ENCODE measurements at regions not wholly inside any gene's neighbourhood (a gene's known extent, or its start where the extent isn't known, plus 50 kb on each side); places are given as distances from the start of the nearest gene placed in this dataset.
A peak's percentile ranks its signal among the peaks of the same experiment; 100 is the strongest.

- H3K9ac ChIP-seq (ENCODE audit: low read depth in 1 of 2, low read length in 2 of 2) = no peak overlapping the region
- H3K27me3 ChIP-seq (ENCODE audit: control insufficient read depth in 1 of 2, insufficient read depth in 2 of 2, low read length in 2 of 2) = no peaks in the 10 kb centered on the region
- no peaks in the 10 kb centered on the region for H3K9me3 ChIP-seq (ENCODE audit: control insufficient read depth in 1 of 2, low read length in 2 of 2)
- no peak overlapping the region for H3K4me3 ChIP-seq (ENCODE audit: low read depth in 1 of 2, low read length in 2 of 2)
- H3K4me1 ChIP-seq (ENCODE audit: control insufficient read depth in 1 of 2, insufficient read depth in 2 of 2, low read length in 2 of 2) = no peaks in the 10 kb centered on the region
- no peak overlapping the region for H3K27ac ChIP-seq (ENCODE audit: low read depth, low read length)
- H3K36me3 ChIP-seq (ENCODE audit: control insufficient read depth in 1 of 2, insufficient read depth in 2 of 2, low read length in 2 of 2) = no peaks in the 10 kb centered on the region
Observed at GRCh38 chr21:39105836-39106235, 77.4 kb downstream of the PSMG1 start.

- H3K27ac ChIP-seq (ENCODE audit: low read depth, low read length) = peak overlapping the region; percentile 20
- H3K9me3 ChIP-seq (ENCODE audit: control insufficient read depth in 1 of 2, low read length in 2 of 2) = no peaks in the 10 kb centered on the region
- no peaks in the 10 kb centered on the region for H3K27me3 ChIP-seq (ENCODE audit: control insufficient read depth in 1 of 2, insufficient read depth in 2 of 2, low read length in 2 of 2)
- no peak overlapping the region for H3K9ac ChIP-seq (ENCODE audit: low read depth in 1 of 2, low read length in 2 of 2)
- H3K4me1 ChIP-seq (ENCODE audit: control insufficient read depth in 1 of 2, insufficient read depth in 2 of 2, low read length in 2 of 2) = no peaks in the 10 kb centered on the region
- no peak overlapping the region for H3K4me3 ChIP-seq (ENCODE audit: low read depth in 1 of 2, low read length in 2 of 2)
- no peaks in the 10 kb centered on the region for H3K36me3 ChIP-seq (ENCODE audit: control insufficient read depth in 1 of 2, insufficient read depth in 2 of 2, low read length in 2 of 2)
Observed at GRCh38 chr21:39105341-39105765, 77.9 kb downstream of the PSMG1 start.

GRCh38 chr21:39104911-39105310 lies 78.3 kb downstream of the PSMG1 start:
- Histone ChIP-seq H3K4me1 (ENCODE audit: control insufficient read depth in 1 of 2, insufficient read depth in 2 of 2, low read length in 2 of 2) (no peaks in the 10 kb centered on the region), H3K27ac (ENCODE audit: low read depth, low read length) (peak overlapping the region; percentile 20), H3K27me3 (ENCODE audit: control insufficient read depth in 1 of 2, insufficient read depth in 2 of 2, low read length in 2 of 2) (no peaks in the 10 kb centered on the region), H3K9me3 (ENCODE audit: control insufficient read depth in 1 of 2, low read length in 2 of 2) (no peaks in the 10 kb centered on the region), H3K4me3 (ENCODE audit: low read depth in 1 of 2, low read length in 2 of 2) (no peak overlapping the region), H3K9ac (ENCODE audit: low read depth in 1 of 2, low read length in 2 of 2) (no peak overlapping the region), H3K36me3 (ENCODE audit: control insufficient read depth in 1 of 2, insufficient read depth in 2 of 2, low read length in 2 of 2) (no peaks in the 10 kb centered on the region)

- no peak overlapping the region for H3K4me3 ChIP-seq (ENCODE audit: low read depth in 1 of 2, low read length in 2 of 2)
- H3K9ac ChIP-seq (ENCODE audit: low read depth in 1 of 2, low read length in 2 of 2) = no peak overlapping the region
- H3K27ac ChIP-seq (ENCODE audit: low read depth, low read length) = peak overlapping the region; percentile 33
- H3K4me1 ChIP-seq (ENCODE audit: control insufficient read depth in 1 of 2, insufficient read depth in 2 of 2, low read length in 2 of 2) = no peaks in the 10 kb centered on the region
- H3K27me3 ChIP-seq (ENCODE audit: control insufficient read depth in 1 of 2, insufficient read depth in 2 of 2, low read length in 2 of 2) = no peaks in the 10 kb centered on the region
- H3K36me3 ChIP-seq (ENCODE audit: control insufficient read depth in 1 of 2, insufficient read depth in 2 of 2, low read length in 2 of 2) = no peaks in the 10 kb centered on the region
- no peaks in the 10 kb centered on the region for H3K9me3 ChIP-seq (ENCODE audit: control insufficient read depth in 1 of 2, low read length in 2 of 2)
Observed at GRCh38 chr21:39103689-39104088, 79.6 kb downstream of the PSMG1 start.

GRCh38 chr21:39099859-39100258 lies 83.4 kb downstream of the PSMG1 start:
- H3K27ac ChIP-seq (ENCODE audit: low read depth, low read length) = no peak overlapping the region
- H3K9ac ChIP-seq (ENCODE audit: low read depth in 1 of 2, low read length in 2 of 2) = no peak overlapping the region
- H3K4me3 ChIP-seq (ENCODE audit: low read depth in 1 of 2, low read length in 2 of 2) = no peak overlapping the region
- peaks cover 20 to 21% of the 10 kb centered on the region in 2 donors for H3K4me1 ChIP-seq (ENCODE audit: control insufficient read depth in 1 of 2, insufficient read depth in 2 of 2, low read length in 2 of 2)
- H3K36me3 ChIP-seq (ENCODE audit: control insufficient read depth in 1 of 2, insufficient read depth in 2 of 2, low read length in 2 of 2) = no peaks in the 10 kb centered on the region
- H3K9me3 ChIP-seq (ENCODE audit: control insufficient read depth in 1 of 2, low read length in 2 of 2) = no peaks in the 10 kb centered on the region
- no peaks in the 10 kb centered on the region for H3K27me3 ChIP-seq (ENCODE audit: control insufficient read depth in 1 of 2, insufficient read depth in 2 of 2, low read length in 2 of 2)

GRCh38 chr21:39098696-39099200 lies 84.5 kb downstream of the PSMG1 start:
- no peak overlapping the region for H3K9ac ChIP-seq (ENCODE audit: low read depth in 1 of 2, low read length in 2 of 2)
- peaks cover 21 to 23% of the 10 kb centered on the region in 2 donors for H3K4me1 ChIP-seq (ENCODE audit: control insufficient read depth in 1 of 2, insufficient read depth in 2 of 2, low read length in 2 of 2)
- H3K27ac ChIP-seq (ENCODE audit: low read depth, low read length) = no peak overlapping the region

GRCh38 chr21:39097981-39098380 lies 85.3 kb downstream of the PSMG1 start:
- H3K36me3 ChIP-seq (ENCODE audit: control insufficient read depth in 1 of 2, insufficient read depth in 2 of 2, low read length in 2 of 2) = no peaks in the 10 kb centered on the region
- peaks cover 21 to 23% of the 10 kb centered on the region in 2 donors for H3K4me1 ChIP-seq (ENCODE audit: control insufficient read depth in 1 of 2, insufficient read depth in 2 of 2, low read length in 2 of 2)
- H3K27me3 ChIP-seq (ENCODE audit: control insufficient read depth in 1 of 2, insufficient read depth in 2 of 2, low read length in 2 of 2) = no peaks in the 10 kb centered on the region
- H3K9ac ChIP-seq (ENCODE audit: low read depth in 1 of 2, low read length in 2 of 2) = no peak overlapping the region
- no peaks in the 10 kb centered on the region for H3K9me3 ChIP-seq (ENCODE audit: control insufficient read depth in 1 of 2, low read length in 2 of 2)
- no peak overlapping the region for H3K4me3 ChIP-seq (ENCODE audit: low read depth in 1 of 2, low read length in 2 of 2)
- no peak overlapping the region for H3K27ac ChIP-seq (ENCODE audit: low read depth, low read length)

More at GRCh38 chr21:39098696-39099200, 84.5 kb downstream of the PSMG1 start:
- Histone ChIP-seq H3K36me3 (ENCODE audit: control insufficient read depth in 1 of 2, insufficient read depth in 2 of 2, low read length in 2 of 2) (no peaks in the 10 kb centered on the region), H3K4me3 (ENCODE audit: low read depth in 1 of 2, low read length in 2 of 2) (no peak overlapping the region), H3K27me3 (ENCODE audit: control insufficient read depth in 1 of 2, insufficient read depth in 2 of 2, low read length in 2 of 2) (no peaks in the 10 kb centered on the region), H3K9me3 (ENCODE audit: control insufficient read depth in 1 of 2, low read length in 2 of 2) (no peaks in the 10 kb centered on the region)

GRCh38 chr21:39097335-39097861 lies 85.9 kb downstream of the PSMG1 start:
- H3K27ac ChIP-seq (ENCODE audit: low read depth, low read length) = no peak overlapping the region
- H3K4me3 ChIP-seq (ENCODE audit: low read depth in 1 of 2, low read length in 2 of 2) = no peak overlapping the region
- H3K27me3 ChIP-seq (ENCODE audit: control insufficient read depth in 1 of 2, insufficient read depth in 2 of 2, low read length in 2 of 2) = no peaks in the 10 kb centered on the region
- no peak overlapping the region for H3K9ac ChIP-seq (ENCODE audit: low read depth in 1 of 2, low read length in 2 of 2)
- no peaks in the 10 kb centered on the region for H3K9me3 ChIP-seq (ENCODE audit: control insufficient read depth in 1 of 2, low read length in 2 of 2)
- no peaks in the 10 kb centered on the region for H3K36me3 ChIP-seq (ENCODE audit: control insufficient read depth in 1 of 2, insufficient read depth in 2 of 2, low read length in 2 of 2)
- H3K4me1 ChIP-seq (ENCODE audit: control insufficient read depth in 1 of 2, insufficient read depth in 2 of 2, low read length in 2 of 2) = peaks cover 21 to 23% of the 10 kb centered on the region in 2 donors

- Histone ChIP-seq H3K27me3 (ENCODE audit: control insufficient read depth in 1 of 2, insufficient read depth in 2 of 2, low read length in 2 of 2) (no peaks in the 10 kb centered on the region), H3K9me3 (ENCODE audit: control insufficient read depth in 1 of 2, low read length in 2 of 2) (no peaks in the 10 kb centered on the region), H3K4me3 (ENCODE audit: low read depth in 1 of 2, low read length in 2 of 2) (no peak overlapping the region), H3K36me3 (ENCODE audit: control insufficient read depth in 1 of 2, insufficient read depth in 2 of 2, low read length in 2 of 2) (no peaks in the 10 kb centered on the region), H3K4me1 (ENCODE audit: control insufficient read depth in 1 of 2, insufficient read depth in 2 of 2, low read length in 2 of 2) (peaks cover 21 to 23% of the 10 kb centered on the region in 2 donors), H3K27ac (ENCODE audit: low read depth, low read length) (peak overlapping the region; percentile 0), H3K9ac (ENCODE audit: low read depth in 1 of 2, low read length in 2 of 2) (no peak overlapping the region)
Observed at GRCh38 chr21:39096754-39097153, 86.5 kb downstream of the PSMG1 start.

- Histone ChIP-seq H3K36me3 (ENCODE audit: control insufficient read depth in 1 of 2, insufficient read depth in 2 of 2, low read length in 2 of 2) (no peaks in the 10 kb centered on the region), H3K4me1 (ENCODE audit: control insufficient read depth in 1 of 2, insufficient read depth in 2 of 2, low read length in 2 of 2) (peaks cover 21 to 23% of the 10 kb centered on the region in 2 donors), H3K9ac (ENCODE audit: low read depth in 1 of 2, low read length in 2 of 2) (no peak overlapping the region), H3K9me3 (ENCODE audit: control insufficient read depth in 1 of 2, low read length in 2 of 2) (no peaks in the 10 kb centered on the region), H3K27ac (ENCODE audit: low read depth, low read length) (no peak overlapping the region), H3K4me3 (ENCODE audit: low read depth in 1 of 2, low read length in 2 of 2) (no peak overlapping the region), H3K27me3 (ENCODE audit: control insufficient read depth in 1 of 2, insufficient read depth in 2 of 2, low read length in 2 of 2) (no peaks in the 10 kb centered on the region)
Observed at GRCh38 chr21:39095681-39096080, 87.6 kb downstream of the PSMG1 start.
